Astrocyte of the cerebellum (primary cell): ENCODE measurements at regions not wholly inside any gene's neighbourhood (a gene's known extent, or its start where the extent isn't known, plus 50 kb on each side); places are given as distances from the start of the nearest gene placed in this dataset.

Experiments
- DNase-seq: peaks from one replicate; pipeline ENCODE4 v3.0.0-alpha.2; 2011; ENCODE audit warnings: low read depth
- H3K4me3 ChIP-seq: 2 replicates; pipeline ENCODE4 v1.5.1; 2011; ENCODE audit warnings: mild to moderate bottlenecking, low read depth, low read length, moderate library complexity
- CTCF ChIP-seq: IDR thresholded peaks from 2 replicates; pipeline ENCODE4 v1.5.1; 2012; ENCODE audit warnings: low read length, low read depth, moderate library complexity, mild to moderate bottlenecking; ENCODE audit errors: missing control alignments
- in situ Hi-C: cut with HindIII; loops from 2 replicates; pipeline ENCODE4 v1.10.0; 2017; ENCODE audit warnings: low sequenced_read_pairs

- no peak overlapping the region for H3K4me3 ChIP-seq
- no peak for TF ChIP-seq CTCF
- in situ Hi-C loops, result no loop called here
- no peak for DNase-seq
Observed at GRCh38 chr1:116298746-116299145, 74.3 kb upstream of the ATP1A1 start.

GRCh38 chr1:116299248-116299647, 73.8 kb upstream of the ATP1A1 start:
- H3K4me3 ChIP-seq, result no peak overlapping the region
- no peak for TF ChIP-seq CTCF
- in situ Hi-C loops, result no loop called here
- DNase-seq, result no peak

GRCh38 chr1:116302281-116302680, 70.8 kb upstream of the ATP1A1 start:
- TF ChIP-seq CTCF, result no peak
- DNase-seq, result no peak
- H3K4me3 ChIP-seq, result no peak overlapping the region
- in situ Hi-C loops, result no loop called here

GRCh38 chr1:116306102-116306501, 66.9 kb upstream of the ATP1A1 start:
- no peak for DNase-seq
- in situ Hi-C loops, result no loop called here
- no peak for TF ChIP-seq CTCF
- H3K4me3 ChIP-seq, result no peak overlapping the region

- in situ Hi-C loops, result no loop called here
- no peak for DNase-seq
- no peak for TF ChIP-seq CTCF
- H3K4me3 ChIP-seq, result no peak overlapping the region
Observed at GRCh38 chr1:116306840-116307442, 66.1 kb upstream of the ATP1A1 start.

- TF ChIP-seq CTCF, result no peak
- H3K4me3 ChIP-seq, result no peak overlapping the region
- in situ Hi-C loops, result no loop called here
- no peak for DNase-seq
Observed at GRCh38 chr1:116308276-116308675, 64.8 kb upstream of the ATP1A1 start.
